B cell (primary cell): ENCODE measurements at regions not wholly inside any gene's neighbourhood (a gene's known extent, or its start where the extent isn't known, plus 50 kb on each side); places are given as distances from the start of the nearest gene placed in this dataset.

Source experiments
- EZH2 ChIP-seq: IDR thresholded peaks from 2 replicates; pipeline ENCODE4 v1.6.1; 2012; ENCODE audit warnings: borderline replicate concordance, low read depth, mild to moderate bottlenecking, moderate library complexity, low read length; ENCODE audit not compliant: insufficient read depth, poor library complexity, severe bottlenecking
- TF ChIP-seq, protein P1 (sequence below): fragments of 200-600 bp; IDR thresholded peaks from one replicate; pipeline ENCODE4 v1.8.0; 2022; ENCODE audit warnings: antibody characterized with exemption, mild to moderate bottlenecking

DNA sequence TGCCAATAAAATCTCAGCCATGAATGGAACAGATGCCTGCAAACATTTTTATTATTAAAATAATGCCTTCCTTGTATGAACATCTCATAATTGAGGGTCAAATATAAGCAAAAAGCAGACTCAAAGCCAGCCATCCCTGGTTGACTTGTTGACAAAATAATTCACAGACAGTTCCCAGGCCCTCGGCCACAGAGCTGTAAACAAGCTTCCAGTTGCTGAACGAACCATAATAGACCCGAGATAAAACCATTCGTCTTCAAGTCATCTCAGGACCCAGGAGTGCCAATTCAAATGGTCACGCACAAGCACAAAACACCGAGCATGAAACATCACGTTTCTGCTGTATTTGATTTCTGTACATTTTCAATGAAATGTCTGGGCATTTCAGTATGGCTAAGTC is 113.3 kb upstream of the CDYL start:
- TF ChIP-seq, protein P1, sequence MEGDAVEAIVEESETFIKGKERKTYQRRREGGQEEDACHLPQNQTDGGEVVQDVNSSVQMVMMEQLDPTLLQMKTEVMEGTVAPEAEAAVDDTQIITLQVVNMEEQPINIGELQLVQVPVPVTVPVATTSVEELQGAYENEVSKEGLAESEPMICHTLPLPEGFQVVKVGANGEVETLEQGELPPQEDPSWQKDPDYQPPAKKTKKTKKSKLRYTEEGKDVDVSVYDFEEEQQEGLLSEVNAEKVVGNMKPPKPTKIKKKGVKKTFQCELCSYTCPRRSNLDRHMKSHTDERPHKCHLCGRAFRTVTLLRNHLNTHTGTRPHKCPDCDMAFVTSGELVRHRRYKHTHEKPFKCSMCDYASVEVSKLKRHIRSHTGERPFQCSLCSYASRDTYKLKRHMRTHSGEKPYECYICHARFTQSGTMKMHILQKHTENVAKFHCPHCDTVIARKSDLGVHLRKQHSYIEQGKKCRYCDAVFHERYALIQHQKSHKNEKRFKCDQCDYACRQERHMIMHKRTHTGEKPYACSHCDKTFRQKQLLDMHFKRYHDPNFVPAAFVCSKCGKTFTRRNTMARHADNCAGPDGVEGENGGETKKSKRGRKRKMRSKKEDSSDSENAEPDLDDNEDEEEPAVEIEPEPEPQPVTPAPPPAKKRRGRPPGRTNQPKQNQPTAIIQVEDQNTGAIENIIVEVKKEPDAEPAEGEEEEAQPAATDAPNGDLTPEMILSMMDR = no peak
- TF ChIP-seq EZH2 = no peak
